C4-2B (cell line): ENCODE measurements at regions not wholly inside any gene's neighbourhood (a gene's known extent, or its start where the extent isn't known, plus 50 kb on each side); places are given as distances from the start of the nearest gene placed in this dataset.

ENCODE experiments used
- H3K27ac ChIP-seq: fragments of 450-650 bp; 2 replicates; pipeline ENCODE4 v1.5.1; 2017
- ZFX ChIP-seq: fragments of 450-650 bp; IDR thresholded peaks from 2 replicates; pipeline ENCODE4 v1.6.1; 2017
- TF ChIP-seq, protein P1 (sequence below): fragments of 450-650 bp; conservative IDR thresholded peaks from 2 replicates; pipeline ENCODE4 v1.5.1; 2017; ENCODE audit warnings: mild to moderate bottlenecking

GRCh38 chr13:73870036-73870741 is 264.0 kb downstream of the KLF12 start:
- H3K27ac ChIP-seq, result no peak overlapping the region

GRCh38 chr13:73865027-73865426 is 269.2 kb downstream of the KLF12 start:
- H3K27ac ChIP-seq, result no peak overlapping the region
- TF ChIP-seq, protein P1, sequence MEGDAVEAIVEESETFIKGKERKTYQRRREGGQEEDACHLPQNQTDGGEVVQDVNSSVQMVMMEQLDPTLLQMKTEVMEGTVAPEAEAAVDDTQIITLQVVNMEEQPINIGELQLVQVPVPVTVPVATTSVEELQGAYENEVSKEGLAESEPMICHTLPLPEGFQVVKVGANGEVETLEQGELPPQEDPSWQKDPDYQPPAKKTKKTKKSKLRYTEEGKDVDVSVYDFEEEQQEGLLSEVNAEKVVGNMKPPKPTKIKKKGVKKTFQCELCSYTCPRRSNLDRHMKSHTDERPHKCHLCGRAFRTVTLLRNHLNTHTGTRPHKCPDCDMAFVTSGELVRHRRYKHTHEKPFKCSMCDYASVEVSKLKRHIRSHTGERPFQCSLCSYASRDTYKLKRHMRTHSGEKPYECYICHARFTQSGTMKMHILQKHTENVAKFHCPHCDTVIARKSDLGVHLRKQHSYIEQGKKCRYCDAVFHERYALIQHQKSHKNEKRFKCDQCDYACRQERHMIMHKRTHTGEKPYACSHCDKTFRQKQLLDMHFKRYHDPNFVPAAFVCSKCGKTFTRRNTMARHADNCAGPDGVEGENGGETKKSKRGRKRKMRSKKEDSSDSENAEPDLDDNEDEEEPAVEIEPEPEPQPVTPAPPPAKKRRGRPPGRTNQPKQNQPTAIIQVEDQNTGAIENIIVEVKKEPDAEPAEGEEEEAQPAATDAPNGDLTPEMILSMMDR, result no peak
- TF ChIP-seq ZFX, result no peak

More at GRCh38 chr13:73870036-73870741, 264.0 kb downstream of the KLF12 start:
- TF ChIP-seq, protein P1, result no peak
- TF ChIP-seq ZFX, result no peak

DNA sequence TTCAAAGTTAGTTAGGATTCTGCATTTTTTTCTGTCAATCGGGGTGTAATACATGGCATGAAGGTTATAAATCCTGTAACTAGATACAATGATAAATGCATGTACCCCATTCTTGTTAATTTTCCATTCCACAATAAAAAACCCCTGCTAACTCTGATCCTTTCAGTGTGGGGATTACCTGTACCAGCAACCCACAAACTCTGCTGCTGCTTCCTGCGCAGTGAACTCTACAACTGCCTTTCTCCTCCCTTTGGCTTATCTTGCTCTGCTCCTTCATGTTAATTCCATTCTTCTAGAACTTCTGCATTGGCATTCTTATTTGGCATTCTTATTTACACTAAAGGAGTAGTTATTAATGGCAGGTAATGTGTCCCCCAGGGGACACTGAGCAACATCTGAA is 273.1 kb downstream of the KLF12 start:
- no peak for TF ChIP-seq ZFX
- TF ChIP-seq, protein P1, result no peak
- H3K27ac ChIP-seq, result no peak overlapping the region

- H3K27ac ChIP-seq, result no peak overlapping the region
- TF ChIP-seq, protein P1, result no peak
- TF ChIP-seq ZFX, result no peak
Observed at GRCh38 chr13:73860501-73860900, 273.7 kb downstream of the KLF12 start.

- TF ChIP-seq, protein P1, result no peak
- no peak overlapping the region for H3K27ac ChIP-seq
Observed at GRCh38 chr13:73859841-73860240, 274.4 kb downstream of the KLF12 start.

DNA sequence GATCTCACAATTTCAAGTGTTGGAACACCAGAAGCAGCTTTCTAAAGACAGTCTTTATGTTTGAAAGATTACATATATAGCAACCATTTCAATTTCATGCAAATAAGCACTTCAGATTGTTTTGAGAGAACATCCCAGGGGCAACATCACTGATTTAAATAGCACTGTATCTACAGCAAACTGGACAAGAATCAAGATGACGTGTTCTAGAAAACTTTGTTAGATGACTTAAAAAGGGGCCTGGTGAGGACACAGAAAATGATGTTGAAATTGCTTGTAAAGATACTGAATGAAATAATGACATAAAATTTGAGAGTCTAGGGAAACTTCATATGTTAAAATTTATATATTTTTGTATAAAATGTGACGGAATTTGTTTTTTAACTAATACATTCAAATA is 277.1 kb downstream of the KLF12 start:
- H3K27ac ChIP-seq, result no peak overlapping the region
- TF ChIP-seq, protein P1, result no peak
- TF ChIP-seq ZFX, result no peak

- no peak for TF ChIP-seq ZFX
- H3K27ac ChIP-seq, result no peak overlapping the region
Observed at GRCh38 chr13:73851104-73851503, 283.1 kb downstream of the KLF12 start.
